ENCODE measurements at regions not wholly inside any gene's neighbourhood (a gene's known extent, or its start where the extent isn't known, plus 50 kb on each side); places are given as distances from the start of the nearest gene placed in this dataset.

DNA sequence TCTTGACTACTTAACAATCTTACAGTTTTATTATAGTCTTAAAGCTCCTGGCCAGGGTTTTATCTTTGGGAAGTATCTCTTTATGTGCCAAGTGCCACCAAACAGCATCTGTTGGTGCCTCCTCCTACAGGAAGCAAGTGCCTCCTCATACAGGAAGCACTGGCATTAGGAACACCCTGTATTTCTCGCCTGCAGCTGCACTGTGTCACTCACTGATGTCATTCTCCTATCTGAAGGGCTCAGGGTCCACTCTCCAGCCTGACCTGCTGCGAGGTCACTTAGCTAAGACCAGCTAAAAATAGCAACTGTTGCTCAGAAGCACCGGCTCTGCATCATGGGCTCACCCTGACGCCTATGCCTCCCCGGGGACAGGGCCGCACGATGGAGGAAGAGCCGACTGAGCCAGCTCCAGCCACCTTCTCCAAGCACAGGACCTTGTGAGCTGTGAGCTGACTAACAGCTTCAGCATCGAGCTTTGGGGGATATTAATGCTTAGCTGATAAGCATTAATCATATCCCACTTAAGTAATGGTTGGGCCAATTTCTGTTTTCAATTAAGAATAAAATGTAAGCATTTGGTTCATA lies 66.3 kb upstream of the CD93 start (continued):
- TF ChIP-seq, protein P1, sequence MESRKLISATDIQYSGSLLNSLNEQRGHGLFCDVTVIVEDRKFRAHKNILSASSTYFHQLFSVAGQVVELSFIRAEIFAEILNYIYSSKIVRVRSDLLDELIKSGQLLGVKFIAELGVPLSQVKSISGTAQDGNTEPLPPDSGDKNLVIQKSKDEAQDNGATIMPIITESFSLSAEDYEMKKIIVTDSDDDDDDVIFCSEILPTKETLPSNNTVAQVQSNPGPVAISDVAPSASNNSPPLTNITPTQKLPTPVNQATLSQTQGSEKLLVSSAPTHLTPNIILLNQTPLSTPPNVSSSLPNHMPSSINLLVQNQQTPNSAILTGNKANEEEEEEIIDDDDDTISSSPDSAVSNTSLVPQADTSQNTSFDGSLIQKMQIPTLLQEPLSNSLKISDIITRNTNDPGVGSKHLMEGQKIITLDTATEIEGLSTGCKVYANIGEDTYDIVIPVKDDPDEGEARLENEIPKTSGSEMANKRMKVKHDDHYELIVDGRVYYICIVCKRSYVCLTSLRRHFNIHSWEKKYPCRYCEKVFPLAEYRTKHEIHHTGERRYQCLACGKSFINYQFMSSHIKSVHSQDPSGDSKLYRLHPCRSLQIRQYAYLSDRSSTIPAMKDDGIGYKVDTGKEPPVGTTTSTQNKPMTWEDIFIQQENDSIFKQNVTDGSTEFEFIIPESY (CRISPR knock-in tag; IDR thresholded peaks at IDR 0.05), result no peak
- no peak for TF ChIP-seq NCOA4 (IDR thresholded peaks at IDR 0.05; ENCODE audit: partially characterized antibody)
- 0 out of 4 replicates have a peak, but pooled peaks of 1 of the 2 experiments have one; percentile 19 for TF ChIP-seq HDAC1 (IDR thresholded peaks at IDR 0.05)
- TF ChIP-seq HNRNPL (IDR thresholded peaks at IDR 0.05; ENCODE audit: low read depth, low read length), result 0 out of 2 replicates have a peak, but pooled peaks have one; percentile 33
- peak; percentile 77 for TF ChIP-seq TAL1 (IDR thresholded peaks at IDR 0.05)
- TF ChIP-seq CXXC5 (CRISPR knock-in tag; IDR thresholded peaks at IDR 0.05), result peak; percentile 79
- peak; percentile 95 for TF ChIP-seq ATF7 (IDR thresholded peaks at IDR 0.05)
- TF ChIP-seq, protein P2, sequence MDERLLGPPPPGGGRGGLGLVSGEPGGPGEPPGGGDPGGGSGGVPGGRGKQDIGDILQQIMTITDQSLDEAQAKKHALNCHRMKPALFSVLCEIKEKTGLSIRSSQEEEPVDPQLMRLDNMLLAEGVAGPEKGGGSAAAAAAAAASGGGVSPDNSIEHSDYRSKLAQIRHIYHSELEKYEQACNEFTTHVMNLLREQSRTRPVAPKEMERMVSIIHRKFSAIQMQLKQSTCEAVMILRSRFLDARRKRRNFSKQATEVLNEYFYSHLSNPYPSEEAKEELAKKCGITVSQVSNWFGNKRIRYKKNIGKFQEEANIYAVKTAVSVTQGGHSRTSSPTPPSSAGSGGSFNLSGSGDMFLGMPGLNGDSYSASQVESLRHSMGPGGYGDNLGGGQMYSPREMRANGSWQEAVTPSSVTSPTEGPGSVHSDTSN (CRISPR knock-in tag; IDR thresholded peaks at IDR 0.05; ENCODE audit: low read depth), result peak; percentile 43; the same call in 1 of the 2 replicates
- TF ChIP-seq, protein P2 (tag; conservative IDR thresholded peaks at IDR 0.05; ENCODE audit: low read depth), result peak; percentile 76; the same call in 1 of the 2 replicates
- 0 out of 2 replicates have a peak, but pooled peaks have one; percentile 45 for TF ChIP-seq GTF2E2 (tag; IDR thresholded peaks at IDR 0.05)
- no peak for TF ChIP-seq SIRT6 (IDR thresholded peaks at IDR 0.05; ENCODE audit: low read depth, low read length)
- peak; percentile 92 for TF ChIP-seq NCOR1 (IDR thresholded peaks at IDR 0.05)
- 0 out of 2 replicates have a peak, but pooled peaks have one; percentile 29 for TF ChIP-seq FOXJ2 (tag; IDR thresholded peaks at IDR 0.05)
- peak; percentile 88 for TF ChIP-seq ETV1 (tag; conservative IDR thresholded peaks at IDR 0.05; ENCODE audit: low read depth)
- TF ChIP-seq TAF9B (IDR thresholded peaks at IDR 0.05; ENCODE audit: partially characterized antibody), result peak; percentile 76
- TF ChIP-seq CTBP1 (IDR thresholded peaks at IDR 0.05; ENCODE audit: borderline replicate concordance), result peak; percentile 71; the same call in 1 of the 2 replicates
- TF ChIP-seq ZNF584 (CRISPR knock-in tag; IDR thresholded peaks at IDR 0.05; ENCODE audit: low read depth), result peak; percentile 83; the same call in 1 of the 2 replicates
- TF ChIP-seq, protein P3, sequence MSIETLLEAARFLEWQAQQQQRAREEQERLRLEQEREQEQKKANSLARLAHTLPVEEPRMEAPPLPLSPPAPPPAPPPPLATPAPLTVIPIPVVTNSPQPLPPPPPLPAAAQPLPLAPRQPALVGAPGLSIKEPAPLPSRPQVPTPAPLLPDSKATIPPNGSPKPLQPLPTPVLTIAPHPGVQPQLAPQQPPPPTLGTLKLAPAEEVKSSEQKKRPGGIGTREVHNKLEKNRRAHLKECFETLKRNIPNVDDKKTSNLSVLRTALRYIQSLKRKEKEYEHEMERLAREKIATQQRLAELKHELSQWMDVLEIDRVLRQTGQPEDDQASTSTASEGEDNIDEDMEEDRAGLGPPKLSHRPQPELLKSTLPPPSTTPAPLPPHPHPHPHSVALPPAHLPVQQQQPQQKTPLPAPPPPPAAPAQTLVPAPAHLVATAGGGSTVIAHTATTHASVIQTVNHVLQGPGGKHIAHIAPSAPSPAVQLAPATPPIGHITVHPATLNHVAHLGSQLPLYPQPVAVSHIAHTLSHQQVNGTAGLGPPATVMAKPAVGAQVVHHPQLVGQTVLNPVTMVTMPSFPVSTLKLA (conservative IDR thresholded peaks at IDR 0.05), result peak; percentile 28 to 42; a peak in 2 of 4 replicates
- TF ChIP-seq MYC (IDR thresholded peaks at IDR 0.05; ENCODE audit: low read depth, low read length), result 0 out of 2 replicates have a peak, but pooled peaks have one; percentile 55
- TF ChIP-seq MYC (CRISPR knock-in tag; IDR thresholded peaks at IDR 0.05; ENCODE audit: borderline replicate concordance, low read depth), result no peak
- TF ChIP-seq CHD2 (IDR thresholded peaks at IDR 0.05; ENCODE audit: low read depth, low read length), result peak; percentile 27; the same call in 1 of the 2 replicates
- peak; percentile 85 for TF ChIP-seq TEAD4 (IDR thresholded peaks at IDR 0.05; ENCODE audit: low read length)
- no peak for TF ChIP-seq TEAD4 (CRISPR knock-in tag; IDR thresholded peaks at IDR 0.05; ENCODE audit: borderline replicate concordance)
- peak; percentile 80; the same call in 1 of the 2 replicates for TF ChIP-seq POLR2AphosphoS5 (IDR thresholded peaks at IDR 0.05; ENCODE audit: control insufficient read depth, insufficient read depth, low read depth, low read length)
